AG09319 (cell line): ENCODE measurements at regions not wholly inside any gene's neighbourhood (a gene's known extent, or its start where the extent isn't known, plus 50 kb on each side); places are given as distances from the start of the nearest gene placed in this dataset.

Source experiments
- DNase-seq: peaks from one replicate; pipeline ENCODE4 v3.0.0-alpha.2; 2010; ENCODE audit warnings: low read depth; ENCODE audit errors: extremely low read depth
- TF ChIP-seq, protein P1 (sequence below): IDR thresholded peaks from 2 replicates; pipeline ENCODE4 v1.5.1; 2011; ENCODE audit warnings: low read depth, mild to moderate bottlenecking, inconsistent platforms, low read length, moderate library complexity

DNA sequence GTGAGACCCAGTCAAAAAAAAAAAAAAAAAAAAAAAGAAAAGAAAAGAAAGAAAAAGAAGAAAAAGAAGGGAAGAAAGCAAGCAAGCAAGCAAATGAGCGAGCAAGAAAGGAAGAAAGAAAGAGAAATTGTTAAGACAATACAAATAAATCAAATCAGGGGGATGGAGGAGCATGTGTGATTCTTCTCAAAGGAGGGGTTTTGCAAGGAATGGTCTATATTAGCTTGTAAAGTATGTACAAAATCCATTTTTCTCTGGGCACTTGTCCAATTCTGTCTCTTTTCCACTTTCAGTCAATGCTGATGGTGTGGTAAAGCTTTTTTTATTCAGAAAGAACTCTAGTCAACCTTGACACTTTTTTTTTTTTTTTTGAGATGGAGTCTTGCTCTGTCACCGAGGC is 133.7 kb upstream of the TNFAIP3 start:
- TF ChIP-seq, protein P1, sequence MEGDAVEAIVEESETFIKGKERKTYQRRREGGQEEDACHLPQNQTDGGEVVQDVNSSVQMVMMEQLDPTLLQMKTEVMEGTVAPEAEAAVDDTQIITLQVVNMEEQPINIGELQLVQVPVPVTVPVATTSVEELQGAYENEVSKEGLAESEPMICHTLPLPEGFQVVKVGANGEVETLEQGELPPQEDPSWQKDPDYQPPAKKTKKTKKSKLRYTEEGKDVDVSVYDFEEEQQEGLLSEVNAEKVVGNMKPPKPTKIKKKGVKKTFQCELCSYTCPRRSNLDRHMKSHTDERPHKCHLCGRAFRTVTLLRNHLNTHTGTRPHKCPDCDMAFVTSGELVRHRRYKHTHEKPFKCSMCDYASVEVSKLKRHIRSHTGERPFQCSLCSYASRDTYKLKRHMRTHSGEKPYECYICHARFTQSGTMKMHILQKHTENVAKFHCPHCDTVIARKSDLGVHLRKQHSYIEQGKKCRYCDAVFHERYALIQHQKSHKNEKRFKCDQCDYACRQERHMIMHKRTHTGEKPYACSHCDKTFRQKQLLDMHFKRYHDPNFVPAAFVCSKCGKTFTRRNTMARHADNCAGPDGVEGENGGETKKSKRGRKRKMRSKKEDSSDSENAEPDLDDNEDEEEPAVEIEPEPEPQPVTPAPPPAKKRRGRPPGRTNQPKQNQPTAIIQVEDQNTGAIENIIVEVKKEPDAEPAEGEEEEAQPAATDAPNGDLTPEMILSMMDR, result no peak
- DNase-seq, result no peak

DNA sequence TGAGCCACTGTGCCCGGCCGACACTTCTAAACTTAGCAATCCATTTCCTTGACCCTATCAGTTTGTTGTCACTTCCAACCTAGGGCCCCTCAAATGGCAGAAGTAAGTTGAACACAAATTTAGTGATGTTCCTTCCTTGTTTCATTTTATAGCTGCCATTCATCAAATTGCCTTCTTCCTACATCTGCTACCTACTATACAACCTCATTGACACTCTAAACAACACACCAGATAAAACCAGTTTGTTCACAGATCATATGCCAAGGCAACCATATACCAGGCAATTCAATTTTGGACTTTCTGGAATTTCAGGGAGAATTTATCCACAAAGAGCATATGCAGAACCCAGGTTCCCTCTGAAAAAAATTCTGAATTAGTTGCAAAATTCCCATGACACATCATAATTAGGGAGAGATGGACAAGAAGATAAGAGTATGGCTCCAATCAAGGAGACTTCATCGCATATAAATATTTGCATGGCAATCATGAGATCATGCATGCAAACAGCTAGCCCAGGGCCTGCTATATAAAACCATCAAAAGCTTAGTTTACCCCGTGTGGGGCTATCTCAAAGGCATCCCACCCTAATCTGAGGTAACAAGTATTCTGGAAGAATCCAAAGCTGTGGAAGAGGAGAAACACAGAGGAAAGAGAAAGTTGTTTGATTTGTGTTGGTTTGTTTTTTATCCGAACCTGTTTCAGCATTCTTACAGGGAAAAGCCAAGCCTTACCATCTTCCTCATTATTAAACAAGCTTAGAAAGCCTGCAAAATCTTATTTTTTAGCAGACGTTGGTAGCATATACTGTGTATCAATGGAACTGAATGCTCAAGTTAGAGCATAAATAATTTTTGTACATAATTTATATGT is 132.8 kb upstream of the TNFAIP3 start:
- TF ChIP-seq, protein P1, result no peak
- DNase-seq, result no peak

DNA sequence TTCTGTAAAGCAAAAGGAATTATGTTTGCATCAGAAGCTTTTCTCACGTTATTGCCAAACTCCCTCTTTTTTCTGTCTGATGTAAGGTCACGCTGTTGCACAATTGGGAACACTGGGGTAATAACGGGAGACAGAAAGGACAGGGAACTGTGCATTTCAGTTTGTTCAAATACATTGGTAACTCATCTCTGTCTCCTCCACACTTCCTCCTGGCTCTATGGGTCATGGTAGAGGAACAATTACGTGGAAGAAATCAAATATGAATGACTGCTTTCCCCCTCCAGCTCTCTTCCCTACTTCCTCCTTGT is 132.2 kb upstream of the TNFAIP3 start:
- DNase-seq, result no peak
- TF ChIP-seq, protein P1, result no peak

DNA sequence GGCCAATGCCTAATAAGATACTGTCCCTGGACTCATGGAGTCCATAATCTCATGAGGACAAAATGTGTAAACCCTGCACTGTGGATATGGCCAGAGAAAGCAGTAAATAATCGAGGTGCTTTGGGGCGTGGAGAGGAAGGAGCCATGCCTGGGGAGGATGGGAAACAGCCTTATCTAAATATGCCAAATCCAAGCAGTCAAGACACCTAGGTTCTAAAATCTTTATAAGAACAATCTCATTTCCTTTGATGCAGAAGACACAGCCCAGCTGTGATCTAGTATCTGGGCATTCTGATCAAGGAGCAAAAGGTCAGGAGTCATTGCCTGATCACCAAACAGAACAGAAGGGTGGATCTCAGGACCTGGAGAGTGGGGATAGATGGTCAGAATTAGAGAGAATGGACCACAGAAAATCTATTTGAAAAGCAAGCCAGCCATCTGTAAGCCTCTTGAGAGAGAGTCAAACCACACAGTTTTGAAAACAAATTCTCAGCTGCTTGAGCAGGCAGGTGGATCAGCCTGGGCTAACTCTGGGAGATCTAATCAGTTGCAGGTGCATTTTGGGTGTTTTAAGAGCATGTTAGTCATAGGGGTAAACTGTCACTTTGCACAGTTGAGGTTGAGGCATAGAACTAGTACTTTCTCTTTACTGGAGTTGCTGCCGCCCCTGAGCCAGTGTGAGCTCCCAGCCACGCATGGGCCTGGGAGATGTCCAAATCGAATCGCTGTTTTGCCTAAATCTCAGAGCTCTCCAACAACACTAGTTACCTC is 130.8 kb upstream of the TNFAIP3 start:
- DNase-seq, result no peak
- TF ChIP-seq, protein P1, result no peak

DNA sequence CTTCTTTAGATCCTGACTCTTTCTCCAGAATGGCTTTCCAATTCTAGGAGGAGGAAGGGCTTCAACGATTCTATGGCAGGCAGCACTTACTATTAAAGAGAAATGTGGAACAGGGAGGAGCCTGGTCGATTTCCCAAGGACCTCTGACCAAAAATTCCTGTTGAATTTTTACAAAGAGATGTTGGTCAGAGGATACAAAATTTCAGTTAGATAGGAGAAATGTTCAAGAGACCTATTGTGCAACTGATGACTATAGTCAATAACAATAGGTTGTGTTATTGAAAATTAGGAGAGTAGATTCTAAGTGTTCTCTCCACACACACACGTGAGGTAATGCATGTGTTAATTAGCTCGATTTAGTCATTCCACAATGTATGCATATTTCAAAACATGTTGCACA is 130.1 kb upstream of the TNFAIP3 start:
- TF ChIP-seq, protein P1, result no peak
- no peak for DNase-seq

DNA sequence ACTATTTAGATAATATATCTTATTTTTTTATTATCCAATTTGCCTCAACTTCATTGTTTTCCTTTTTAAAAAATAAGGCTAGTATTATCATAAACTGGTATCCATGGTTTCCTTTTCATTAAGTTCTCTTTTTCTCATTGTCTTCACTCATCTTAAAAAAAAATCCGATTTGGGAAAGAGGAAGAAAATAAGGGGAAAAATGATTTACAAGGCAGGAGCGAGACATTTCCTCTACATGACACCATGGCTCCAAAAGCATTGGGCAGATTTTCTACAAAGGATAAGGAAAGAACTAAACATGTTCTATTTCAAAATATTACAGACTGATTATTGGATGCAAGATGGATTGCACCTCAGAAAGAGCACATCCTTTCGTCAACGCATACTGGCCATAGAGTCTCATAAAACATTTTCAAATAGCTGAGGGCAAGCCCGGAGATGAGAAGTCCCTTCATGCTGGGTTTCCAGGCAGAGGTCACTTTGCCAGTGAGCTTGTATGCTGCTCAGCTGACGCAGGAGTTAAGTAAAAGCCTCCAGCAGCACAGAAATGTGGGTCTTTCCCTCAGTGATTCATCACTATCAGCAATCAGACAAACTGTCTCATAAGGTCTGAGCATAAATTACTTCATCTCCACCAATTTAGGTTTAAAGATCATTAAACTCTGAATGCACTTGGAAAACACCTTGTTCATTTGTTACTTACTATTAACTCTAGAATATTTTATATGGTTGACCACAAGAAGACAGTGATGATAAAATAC is 129.0 kb upstream of the TNFAIP3 start:
- DNase-seq, result no peak
- TF ChIP-seq, protein P1, result no peak
